WTC11 (cell line): ENCODE measurements at regions not wholly inside any gene's neighbourhood (a gene's known extent, or its start where the extent isn't known, plus 50 kb on each side); places are given as distances from the start of the nearest gene placed in this dataset.

ENCODE experiments used
- ATAC-seq: fragments of 200-7000 bp; cut with Tn5 transposase; 2 replicates; pipeline ENCODE4 v1.10.0; 2021; ENCODE audit warnings: mild to moderate bottlenecking, moderate library complexity
- CTCF ChIA-PET: fragments of 300-600 bp; sonication (Branson Sonifier 250); formaldehyde crosslinking; loops from one replicate; lab custom pipeline; 2021; ENCODE audit warnings: antibody characterized with exemption; lab: Charles Lee
- POLR2A ChIA-PET: fragments of 350-600 bp; sonication (Branson Sonifier 250); formaldehyde crosslinking; loops from one replicate; lab custom pipeline; 2021; ENCODE audit warnings: antibody characterized with exemption; lab: Charles Lee
- DNase-seq: peaks from one replicate; pipeline ENCODE4 v3.0.0; 2021; ENCODE audit warnings: low spot score
- H3K27ac Mint-ChIP-seq: 2 replicates; pipeline ENCODE4 v1.8.0; 2021; ENCODE audit warnings: mixed read lengths
- H3K27me3 Mint-ChIP-seq: 2 replicates; pipeline ENCODE4 v1.8.0; 2021; ENCODE audit warnings: low read depth, mild to moderate bottlenecking, moderate library complexity, mixed read lengths
- H3K36me3 Mint-ChIP-seq: 2 replicates; pipeline ENCODE4 v1.8.0; 2021; ENCODE audit warnings: mixed read lengths
- H3K4me1 Mint-ChIP-seq: 2 replicates; pipeline ENCODE4 v1.8.0; 2022; ENCODE audit warnings: mixed read lengths
- H3K4me3 Mint-ChIP-seq: 2 replicates; pipeline ENCODE4 v1.8.0; 2021; ENCODE audit warnings: mild to moderate bottlenecking, moderate library complexity, mixed read lengths
- H3K9me3 Mint-ChIP-seq: 2 replicates; pipeline ENCODE4 v1.8.0; 2021; ENCODE audit warnings: mixed read lengths
- CREM ChIP-seq: sonication (generic); formaldehyde crosslinking; IDR thresholded peaks from 2 replicates; pipeline ENCODE4 v1.8.1; 2022; ENCODE audit warnings: mild to moderate bottlenecking, missing genetic modification reagents, moderate library complexity
- EMX1 ChIP-seq: fragments of 250-450 bp; sonication (Bioruptor Pico); IDR thresholded peaks from 2 replicates; pipeline ENCODE4 v1.8.0; 2021; ENCODE audit warnings: mild to moderate bottlenecking
- GTF2I ChIP-seq: fragments of 250-450 bp; sonication (Bioruptor Pico); conservative IDR thresholded peaks from 2 replicates; pipeline ENCODE4 v1.4.0; 2021; ENCODE audit warnings: mild to moderate bottlenecking
- HMGA2 ChIP-seq: fragments of 250-450 bp; sonication (Bioruptor Pico); IDR thresholded peaks from 2 replicates; pipeline ENCODE4 v1.4.0; 2021; ENCODE audit warnings: mild to moderate bottlenecking, moderate library complexity
- KAT7 ChIP-seq: sonication (generic); formaldehyde crosslinking; IDR thresholded peaks from 2 replicates; pipeline ENCODE4 v1.8.1; 2023; ENCODE audit warnings: missing genetic modification reagents, mild to moderate bottlenecking, borderline replicate concordance
- MYBL2 ChIP-seq: sonication (generic); formaldehyde crosslinking; IDR thresholded peaks from 2 replicates; pipeline ENCODE4 v1.8.1; 2023; ENCODE audit warnings: mild to moderate bottlenecking, moderate library complexity, missing genetic modification reagents
- NFE2L1 ChIP-seq: sonication (generic); formaldehyde crosslinking; IDR thresholded peaks from 2 replicates; pipeline ENCODE4 v1.8.1; 2023; ENCODE audit warnings: missing genetic modification reagents
- OVOL2 ChIP-seq: fragments of 250-450 bp; sonication (Bioruptor Pico); IDR thresholded peaks from 2 replicates; pipeline ENCODE4 v1.9.0; 2021; ENCODE audit warnings: mild to moderate bottlenecking, borderline replicate concordance
- RORB ChIP-seq: fragments of 250-450 bp; sonication (Bioruptor Pico); IDR thresholded peaks from 2 replicates; pipeline ENCODE4 v1.9.0; 2021; ENCODE audit warnings: mild to moderate bottlenecking
- SP1 ChIP-seq: sonication (generic); formaldehyde crosslinking; conservative IDR thresholded peaks from 2 replicates; pipeline ENCODE4 v1.8.1; 2022; ENCODE audit warnings: missing genetic modification reagents
- TEAD4 ChIP-seq: sonication (generic); formaldehyde crosslinking; IDR thresholded peaks from 2 replicates; pipeline ENCODE4 v1.8.0; 2022; ENCODE audit warnings: mild to moderate bottlenecking, missing genetic modification reagents
- ZBTB21 ChIP-seq: sonication (generic); formaldehyde crosslinking; IDR thresholded peaks from 2 replicates; pipeline ENCODE4 v1.8.1; 2023; ENCODE audit warnings: mild to moderate bottlenecking, missing genetic modification reagents, borderline replicate concordance
- ZNF317 ChIP-seq: sonication (generic); formaldehyde crosslinking; IDR thresholded peaks from 2 replicates; pipeline ENCODE4 v1.8.1; 2023; ENCODE audit warnings: low read depth, mild to moderate bottlenecking, moderate library complexity, missing genetic modification reagents, borderline replicate concordance
- TF ChIP-seq, protein P1 (sequence below): sonication (generic); formaldehyde crosslinking; IDR thresholded peaks from 2 replicates; pipeline ENCODE4 v1.8.1; 2022; ENCODE audit warnings: mild to moderate bottlenecking, moderate library complexity, missing genetic modification reagents
- TF ChIP-seq, protein P2 (sequence below): fragments of 250-450 bp; sonication (Bioruptor Pico); IDR thresholded peaks from 2 replicates; pipeline ENCODE4 v1.9.0; 2021; ENCODE audit warnings: moderate library complexity, mild to moderate bottlenecking, inconsistent platforms, borderline replicate concordance
- TF ChIP-seq, protein P3 (sequence below): sonication (generic); formaldehyde crosslinking; IDR thresholded peaks from 2 replicates; pipeline ENCODE4 v1.8.1; 2023; ENCODE audit warnings: mild to moderate bottlenecking, missing genetic modification reagents
- TF ChIP-seq, protein P4 (sequence below): sonication (generic); formaldehyde crosslinking; conservative IDR thresholded peaks from 2 replicates; pipeline ENCODE4 v1.8.1; 2022; ENCODE audit warnings: mild to moderate bottlenecking, missing genetic modification reagents
- TF ChIP-seq, protein P5 (sequence below): sonication (generic); formaldehyde crosslinking; IDR thresholded peaks from 2 replicates; pipeline ENCODE4 v1.8.0; 2022; ENCODE audit warnings: mild to moderate bottlenecking, missing genetic modification reagents
- TF ChIP-seq, protein P6 (sequence below): sonication (generic); formaldehyde crosslinking; IDR thresholded peaks from 2 replicates; pipeline ENCODE4 v1.8.1; 2023; ENCODE audit warnings: mild to moderate bottlenecking, missing genetic modification reagents, moderate library complexity
- TF ChIP-seq, protein P7 (sequence below): sonication (generic); formaldehyde crosslinking; IDR thresholded peaks from 2 replicates; pipeline ENCODE4 v1.8.1; 2022; ENCODE audit warnings: low read depth, missing genetic modification reagents, borderline replicate concordance
- TF ChIP-seq, protein P8 (sequence below): sonication (generic); formaldehyde crosslinking; IDR thresholded peaks from 2 replicates; pipeline ENCODE4 v1.8.0; 2022; ENCODE audit warnings: mild to moderate bottlenecking, missing genetic modification reagents

DNA sequence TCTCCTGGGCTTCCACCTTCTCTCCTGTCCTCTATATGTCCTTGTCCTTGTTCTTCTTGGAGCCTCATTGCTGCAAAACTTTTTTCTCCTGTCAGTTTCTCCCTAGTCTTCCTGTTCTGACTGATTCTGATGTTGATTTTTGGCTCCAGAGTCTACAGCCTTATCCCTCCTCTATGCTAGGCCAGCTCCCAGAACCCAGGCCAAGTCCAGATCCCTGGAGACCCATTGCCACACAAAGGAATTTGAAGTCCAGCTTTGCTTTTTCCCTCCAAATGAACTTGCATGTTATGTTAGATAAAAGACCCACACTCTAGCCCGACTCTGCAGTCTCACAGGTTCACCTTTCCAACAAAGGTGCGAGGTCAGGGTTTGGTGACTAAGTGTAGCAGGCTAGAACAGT is 203.1 kb downstream of the FNDC1 start (continued):
- no peak for TF ChIP-seq KAT7
- TF ChIP-seq, protein P1, sequence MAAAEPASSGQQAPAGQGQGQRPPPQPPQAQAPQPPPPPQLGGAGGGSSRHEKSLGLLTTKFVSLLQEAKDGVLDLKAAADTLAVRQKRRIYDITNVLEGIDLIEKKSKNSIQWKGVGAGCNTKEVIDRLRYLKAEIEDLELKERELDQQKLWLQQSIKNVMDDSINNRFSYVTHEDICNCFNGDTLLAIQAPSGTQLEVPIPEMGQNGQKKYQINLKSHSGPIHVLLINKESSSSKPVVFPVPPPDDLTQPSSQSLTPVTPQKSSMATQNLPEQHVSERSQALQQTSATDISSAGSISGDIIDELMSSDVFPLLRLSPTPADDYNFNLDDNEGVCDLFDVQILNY, result no peak

DNA sequence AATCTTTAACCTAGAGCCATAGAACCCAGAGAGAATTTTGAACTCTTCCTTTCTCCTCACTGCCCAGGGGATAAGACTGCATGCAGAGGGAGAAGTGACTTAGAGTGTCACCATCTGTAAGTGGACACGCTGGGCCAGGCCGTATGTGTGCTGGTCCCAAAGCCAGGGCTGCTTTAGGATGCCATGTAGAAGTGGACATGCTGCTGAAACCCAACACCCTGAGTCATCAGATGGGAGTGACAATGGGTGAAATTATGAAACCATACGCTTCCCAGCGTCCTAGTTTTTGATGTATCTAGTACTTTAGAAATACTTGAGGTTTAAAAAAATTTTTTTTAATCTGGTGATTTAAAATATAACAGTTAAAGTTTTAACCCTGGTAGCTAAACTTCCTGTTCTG is 191.1 kb downstream of the FNDC1 start:
- DNase-seq, result no peak
- H3K4me3 Mint-ChIP-seq, result no peak overlapping the region
- H3K27ac Mint-ChIP-seq, result no peak overlapping the region
- CTCF ChIA-PET, result no interaction called here
- H3K27me3 Mint-ChIP-seq, result no peaks in the 10 kb centered on the region; the same call in 1 of the 2 replicates
- no peak for ATAC-seq
- TF ChIP-seq, protein P2, sequence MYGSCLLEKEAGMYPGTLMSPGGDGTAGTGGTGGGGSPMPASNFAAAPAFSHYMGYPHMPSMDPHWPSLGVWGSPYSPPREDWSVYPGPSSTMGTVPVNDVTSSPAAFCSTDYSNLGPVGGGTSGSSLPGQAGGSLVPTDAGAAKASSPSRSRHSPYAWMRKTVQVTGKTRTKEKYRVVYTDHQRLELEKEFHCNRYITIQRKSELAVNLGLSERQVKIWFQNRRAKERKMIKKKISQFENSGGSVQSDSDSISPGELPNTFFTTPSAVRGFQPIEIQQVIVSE (CRISPR knock-in tag), result no peak
- TF ChIP-seq, protein P3, sequence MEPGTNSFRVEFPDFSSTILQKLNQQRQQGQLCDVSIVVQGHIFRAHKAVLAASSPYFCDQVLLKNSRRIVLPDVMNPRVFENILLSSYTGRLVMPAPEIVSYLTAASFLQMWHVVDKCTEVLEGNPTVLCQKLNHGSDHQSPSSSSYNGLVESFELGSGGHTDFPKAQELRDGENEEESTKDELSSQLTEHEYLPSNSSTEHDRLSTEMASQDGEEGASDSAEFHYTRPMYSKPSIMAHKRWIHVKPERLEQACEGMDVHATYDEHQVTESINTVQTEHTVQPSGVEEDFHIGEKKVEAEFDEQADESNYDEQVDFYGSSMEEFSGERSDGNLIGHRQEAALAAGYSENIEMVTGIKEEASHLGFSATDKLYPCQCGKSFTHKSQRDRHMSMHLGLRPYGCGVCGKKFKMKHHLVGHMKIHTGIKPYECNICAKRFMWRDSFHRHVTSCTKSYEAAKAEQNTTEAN, result no peak
- TF ChIP-seq NFE2L1 (no peak), EMX1 (CRISPR knock-in tag) (no peak), GTF2I (CRISPR knock-in tag) (no peak), MYBL2 (no peak), TEAD4 (CRISPR knock-in tag) (no peak), OVOL2 (CRISPR knock-in tag) (no peak)
- TF ChIP-seq, protein P4, sequence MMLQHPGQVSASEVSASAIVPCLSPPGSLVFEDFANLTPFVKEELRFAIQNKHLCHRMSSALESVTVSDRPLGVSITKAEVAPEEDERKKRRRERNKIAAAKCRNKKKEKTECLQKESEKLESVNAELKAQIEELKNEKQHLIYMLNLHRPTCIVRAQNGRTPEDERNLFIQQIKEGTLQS (CRISPR knock-in tag), result no peak
- TF ChIP-seq, protein P5, sequence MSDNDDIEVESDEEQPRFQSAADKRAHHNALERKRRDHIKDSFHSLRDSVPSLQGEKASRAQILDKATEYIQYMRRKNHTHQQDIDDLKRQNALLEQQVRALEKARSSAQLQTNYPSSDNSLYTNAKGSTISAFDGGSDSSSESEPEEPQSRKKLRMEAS (CRISPR knock-in tag), result no peak
- POLR2A ChIA-PET, result no interaction called here
- H3K4me1 Mint-ChIP-seq, result no peaks in the 10 kb centered on the region
- H3K9me3 Mint-ChIP-seq, result no peaks in the 10 kb centered on the region
- H3K36me3 Mint-ChIP-seq, result no peaks in the 10 kb centered on the region

DNA sequence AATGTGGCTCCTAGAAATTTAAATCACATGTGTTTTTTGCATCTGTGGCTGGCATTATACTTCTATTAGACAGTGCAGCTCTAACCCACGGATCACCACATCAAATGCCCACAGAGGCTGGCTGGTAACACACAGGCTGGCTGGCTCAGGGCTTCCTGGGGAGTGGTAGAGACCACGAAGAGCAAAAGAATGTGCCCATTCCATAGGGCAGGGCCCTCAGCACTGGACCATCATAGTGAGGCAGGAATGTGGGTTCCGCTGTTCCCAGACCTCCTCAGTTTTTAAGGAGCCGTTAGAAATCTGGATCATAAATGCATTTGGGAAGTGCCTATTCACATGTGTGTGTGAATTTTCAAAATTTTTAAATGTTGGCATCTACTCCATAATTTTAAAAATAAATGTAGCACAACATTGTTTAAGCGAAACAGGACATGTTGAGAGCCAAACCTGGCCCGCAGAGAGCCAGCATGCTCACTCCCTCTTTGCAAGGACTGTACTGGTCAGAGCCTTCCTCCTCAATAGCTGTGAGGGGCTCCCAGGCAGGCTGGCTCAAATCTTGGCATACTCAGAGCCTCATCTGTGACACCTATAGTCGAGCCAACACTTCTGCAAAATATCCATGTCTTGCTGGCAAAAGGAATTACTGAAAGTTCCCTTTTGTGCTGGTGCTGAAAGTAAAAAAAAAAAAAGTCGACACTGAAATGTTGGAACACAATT is 190.5 kb downstream of the FNDC1 start:
- ATAC-seq (no peak), DNase-seq (no peak)
- POLR2A ChIA-PET, result no interaction called here

DNA sequence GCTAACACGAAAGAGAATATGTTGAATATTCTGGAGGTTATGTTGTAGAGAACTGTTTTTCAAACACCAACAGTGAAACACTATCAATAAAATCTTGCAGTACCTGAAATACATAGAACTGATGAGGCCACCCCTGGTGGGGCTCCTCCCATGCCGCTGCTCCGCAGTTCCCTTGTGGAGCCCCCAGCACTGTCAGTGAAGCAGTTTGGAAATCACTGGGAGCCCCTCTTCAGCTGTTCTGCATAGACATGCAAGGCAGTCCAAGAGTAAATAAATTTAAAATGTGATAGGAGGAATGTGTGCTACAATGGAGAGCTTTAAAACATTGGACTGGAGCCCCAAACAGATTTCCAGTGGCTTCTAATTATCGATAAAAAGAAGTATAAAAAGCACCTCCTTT is 189.4 kb downstream of the FNDC1 start:
- no peaks in the 10 kb centered on the region for H3K4me1 Mint-ChIP-seq
- no peak overlapping the region for H3K4me3 Mint-ChIP-seq
- no peak for DNase-seq
- no peak for ATAC-seq
- ChIA-PET CTCF (no interaction called here), POLR2A (no interaction called here)
- H3K27ac Mint-ChIP-seq, result no peak overlapping the region
- no peaks in the 10 kb centered on the region for H3K36me3 Mint-ChIP-seq
- H3K27me3 Mint-ChIP-seq, result no peaks in the 10 kb centered on the region; the same call in 1 of the 2 replicates
- H3K9me3 Mint-ChIP-seq, result no peaks in the 10 kb centered on the region
- TF ChIP-seq TEAD4 (CRISPR knock-in tag) (no peak), HMGA2 (CRISPR knock-in tag) (no peak), SP1 (CRISPR knock-in tag) (no peak), RORB (CRISPR knock-in tag) (no peak), NFE2L1 (no peak), MYBL2 (no peak), GTF2I (CRISPR knock-in tag) (no peak)
- TF ChIP-seq, protein P6, sequence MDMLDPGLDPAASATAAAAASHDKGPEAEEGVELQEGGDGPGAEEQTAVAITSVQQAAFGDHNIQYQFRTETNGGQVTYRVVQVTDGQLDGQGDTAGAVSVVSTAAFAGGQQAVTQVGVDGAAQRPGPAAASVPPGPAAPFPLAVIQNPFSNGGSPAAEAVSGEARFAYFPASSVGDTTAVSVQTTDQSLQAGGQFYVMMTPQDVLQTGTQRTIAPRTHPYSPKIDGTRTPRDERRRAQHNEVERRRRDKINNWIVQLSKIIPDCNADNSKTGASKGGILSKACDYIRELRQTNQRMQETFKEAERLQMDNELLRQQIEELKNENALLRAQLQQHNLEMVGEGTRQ (CRISPR knock-in tag), result no peak
- TF ChIP-seq, protein P7, sequence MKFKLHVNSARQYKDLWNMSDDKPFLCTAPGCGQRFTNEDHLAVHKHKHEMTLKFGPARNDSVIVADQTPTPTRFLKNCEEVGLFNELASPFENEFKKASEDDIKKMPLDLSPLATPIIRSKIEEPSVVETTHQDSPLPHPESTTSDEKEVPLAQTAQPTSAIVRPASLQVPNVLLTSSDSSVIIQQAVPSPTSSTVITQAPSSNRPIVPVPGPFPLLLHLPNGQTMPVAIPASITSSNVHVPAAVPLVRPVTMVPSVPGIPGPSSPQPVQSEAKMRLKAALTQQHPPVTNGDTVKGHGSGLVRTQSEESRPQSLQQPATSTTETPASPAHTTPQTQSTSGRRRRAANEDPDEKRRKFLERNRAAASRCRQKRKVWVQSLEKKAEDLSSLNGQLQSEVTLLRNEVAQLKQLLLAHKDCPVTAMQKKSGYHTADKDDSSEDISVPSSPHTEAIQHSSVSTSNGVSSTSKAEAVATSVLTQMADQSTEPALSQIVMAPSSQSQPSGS (CRISPR knock-in tag), result no peak
- TF ChIP-seq, protein P4 (CRISPR knock-in tag), result no peak

More for the DNA sequence above, 190.5 kb downstream of the FNDC1 start:
- Mint-ChIP-seq H3K27me3 (no peaks in the 10 kb centered on the region; the same call in 1 of the 2 replicates), H3K36me3 (no peaks in the 10 kb centered on the region), H3K4me3 (no peak overlapping the region), H3K27ac (no peak overlapping the region), H3K4me1 (no peaks in the 10 kb centered on the region), H3K9me3 (no peaks in the 10 kb centered on the region)
- CTCF ChIA-PET, result no interaction called here
- TF ChIP-seq ZNF317 (CRISPR knock-in tag), result no peak
- no peak for TF ChIP-seq ZBTB21 (CRISPR knock-in tag)
- no peak for TF ChIP-seq CREM (CRISPR knock-in tag)
- TF ChIP-seq, protein P2 (CRISPR knock-in tag), result no peak
- TF ChIP-seq, protein P8, sequence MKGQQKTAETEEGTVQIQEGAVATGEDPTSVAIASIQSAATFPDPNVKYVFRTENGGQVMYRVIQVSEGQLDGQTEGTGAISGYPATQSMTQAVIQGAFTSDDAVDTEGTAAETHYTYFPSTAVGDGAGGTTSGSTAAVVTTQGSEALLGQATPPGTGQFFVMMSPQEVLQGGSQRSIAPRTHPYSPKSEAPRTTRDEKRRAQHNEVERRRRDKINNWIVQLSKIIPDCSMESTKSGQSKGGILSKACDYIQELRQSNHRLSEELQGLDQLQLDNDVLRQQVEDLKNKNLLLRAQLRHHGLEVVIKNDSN (CRISPR knock-in tag), result no peak
- no peak for TF ChIP-seq MYBL2
- no peak for TF ChIP-seq RORB (CRISPR knock-in tag)
